ENCODE measurements at regions not wholly inside any gene's neighbourhood (a gene's known extent, or its start where the extent isn't known, plus 50 kb on each side); places are given as distances from the start of the nearest gene placed in this dataset.
"Not testable (repeated sequence)": the region's sequence is repeated elsewhere in the genome, so short reads cannot be mapped to it uniquely, and the experiment has no call there.

DNA sequence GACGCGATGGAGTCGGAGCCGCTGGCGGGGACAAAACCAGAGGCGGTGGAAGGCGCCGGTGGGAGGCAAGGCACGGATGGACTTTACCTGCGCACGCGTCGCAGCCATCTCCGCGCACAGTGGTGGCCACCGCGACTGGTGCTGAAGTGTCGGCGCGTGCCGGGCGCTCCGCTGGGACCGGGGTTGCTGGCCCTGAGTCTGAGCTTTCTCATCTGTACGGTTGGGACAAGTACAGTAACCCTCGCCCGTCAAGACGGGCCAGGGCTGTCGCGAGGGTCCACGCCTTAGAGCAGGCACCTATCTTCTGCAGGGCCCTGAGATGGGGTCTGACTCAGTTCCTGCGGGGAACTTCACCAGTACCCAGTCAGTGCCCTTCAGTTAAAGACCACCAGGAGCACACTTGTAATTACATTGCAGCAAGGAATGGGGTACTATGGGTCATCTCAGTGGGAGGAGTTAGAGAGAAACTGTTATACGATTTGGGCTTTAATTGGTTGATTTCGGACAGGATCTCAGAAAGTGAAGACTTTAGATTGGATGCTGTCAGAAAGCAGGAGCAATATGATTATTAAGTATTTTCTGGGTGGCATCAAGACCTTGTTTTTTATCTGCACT lies 385.6 kb downstream of the SPATA31A6 start:
- H2AFZ ChIP-seq (ENCODE audit: low read depth, low read length); H3K27me3 ChIP-seq (ENCODE audit: insufficient read depth, low read length); H3K9me3 ChIP-seq (ENCODE audit: low read length); H3K36me3 ChIP-seq (ENCODE audit: insufficient read depth, low read length); H3K4me1 ChIP-seq (ENCODE audit: insufficient read depth, low read length): not testable (repeated sequence)
- H3K4me3 ChIP-seq (ENCODE audit: low read length): peak overlapping the region; percentile 28

- not testable (repeated sequence) for H3K9me3 ChIP-seq (ENCODE audit: low read length); H3K4me3 ChIP-seq (ENCODE audit: low read length); H2AFZ ChIP-seq (ENCODE audit: low read depth, low read length); H3K36me3 ChIP-seq (ENCODE audit: insufficient read depth, low read length); H3K4me1 ChIP-seq (ENCODE audit: insufficient read depth, low read length); H3K27me3 ChIP-seq (ENCODE audit: insufficient read depth, low read length)
These were observed 394.4 kb downstream of the SPATA31A6 start for GRCh38 chr9:42577851-42578250.

Measured in neuron (in vitro differentiated cells).